ENCODE measurements at regions not wholly inside any gene's neighbourhood (a gene's known extent, or its start where the extent isn't known, plus 50 kb on each side); places are given as distances from the start of the nearest gene placed in this dataset.
"Not testable (repeated sequence)": the region's sequence is repeated elsewhere in the genome, so short reads cannot be mapped to it uniquely, and the experiment has no call there.

DNA sequence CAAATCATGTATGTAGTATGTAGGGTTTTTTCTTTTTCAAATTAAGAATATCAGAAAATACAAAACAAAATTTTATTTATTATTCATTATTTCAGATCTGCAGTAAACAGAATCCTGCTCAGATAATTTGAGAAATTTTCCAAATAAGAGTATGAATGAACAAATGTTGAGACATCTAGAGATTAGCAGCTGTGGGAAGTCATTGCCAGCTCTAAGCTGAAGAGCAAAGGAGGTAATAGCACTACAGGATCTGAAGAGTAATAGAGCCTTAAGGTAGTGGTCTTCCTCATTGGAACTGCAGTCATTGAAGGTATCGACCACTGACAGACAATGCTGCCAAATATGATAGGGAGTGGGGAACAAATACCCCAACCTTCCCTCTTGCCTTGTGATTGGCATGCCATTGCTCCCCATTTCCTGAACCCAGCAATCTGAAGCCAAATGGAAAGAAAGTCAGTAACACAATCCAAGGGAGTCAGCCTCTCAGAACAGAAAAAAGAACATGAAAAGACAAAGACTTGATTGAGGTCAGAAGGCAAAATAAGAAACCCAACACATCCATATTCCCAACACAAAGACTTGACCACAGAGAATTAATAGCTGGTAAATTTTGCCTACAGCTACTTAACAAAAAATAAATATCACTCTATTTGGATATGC, 963.4 kb upstream of the ADAMTS5 start:
- DNase-seq, result not testable (repeated sequence)

DNA sequence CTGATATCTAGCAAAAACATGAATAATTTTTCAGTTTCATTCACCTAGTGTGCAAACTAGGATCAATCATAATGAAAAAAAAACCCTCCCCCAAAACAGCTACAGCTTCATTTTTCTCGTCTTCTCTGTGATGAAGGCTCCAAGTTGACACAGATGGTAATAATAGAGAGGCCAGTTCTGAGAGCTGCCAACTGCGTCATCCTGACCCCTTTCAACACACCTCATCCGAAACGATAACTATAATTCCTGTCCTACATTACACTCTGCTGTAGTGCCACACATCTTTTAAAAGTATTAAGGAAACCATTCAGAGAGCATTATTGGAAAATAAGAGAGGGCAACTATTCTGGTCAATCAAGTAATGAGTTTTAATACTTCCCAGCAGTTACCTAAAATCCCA, 962.3 kb upstream of the ADAMTS5 start:
- not testable (repeated sequence) for DNase-seq

DNA sequence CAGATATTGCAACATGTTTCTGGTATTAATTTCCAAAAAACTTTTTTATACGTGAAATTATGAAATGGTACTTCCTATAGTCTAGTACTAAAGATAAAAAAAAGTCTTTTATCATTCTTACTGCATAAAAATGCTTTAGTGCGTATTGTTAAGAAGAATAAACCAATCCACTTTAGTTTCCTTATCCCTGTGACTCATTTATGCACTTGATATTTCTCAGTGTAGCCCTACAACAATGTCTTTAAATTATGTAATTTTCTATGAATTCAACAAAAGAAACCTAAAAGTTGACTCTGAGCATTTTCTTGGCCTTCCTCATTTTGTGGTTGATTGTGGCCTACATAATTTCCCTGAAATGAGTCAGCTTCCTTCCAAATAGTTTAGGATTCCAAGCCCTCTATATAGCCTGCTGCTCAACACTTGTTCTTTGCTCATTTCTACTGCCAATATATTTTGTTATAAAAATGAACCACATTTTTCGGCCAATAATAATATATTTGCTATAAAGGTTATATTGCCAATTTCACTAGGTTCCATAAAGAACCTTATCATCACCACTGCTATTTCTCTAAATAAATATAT, 961.7 kb upstream of the ADAMTS5 start:
- not testable (repeated sequence) for DNase-seq

DNA sequence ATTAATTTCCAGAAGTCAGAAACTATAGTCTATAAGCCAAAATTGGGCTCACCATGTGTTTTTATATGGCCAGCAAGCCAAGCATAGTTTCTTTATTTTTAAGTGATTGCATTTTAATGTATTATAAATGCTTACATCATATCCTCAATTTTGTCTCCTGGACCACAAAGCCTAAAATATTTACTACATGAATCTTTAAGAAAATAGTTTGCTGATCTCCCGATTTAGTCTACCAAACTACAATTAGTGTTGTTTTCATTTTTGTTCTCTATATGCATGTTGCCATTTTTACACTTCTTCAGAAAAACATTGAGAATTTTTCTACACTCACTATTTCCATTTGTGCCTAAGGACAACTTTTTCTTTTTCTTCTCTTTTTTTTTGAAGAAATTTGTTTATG, 954.5 kb upstream of the ADAMTS5 start:
- not testable (repeated sequence) for DNase-seq

DNA sequence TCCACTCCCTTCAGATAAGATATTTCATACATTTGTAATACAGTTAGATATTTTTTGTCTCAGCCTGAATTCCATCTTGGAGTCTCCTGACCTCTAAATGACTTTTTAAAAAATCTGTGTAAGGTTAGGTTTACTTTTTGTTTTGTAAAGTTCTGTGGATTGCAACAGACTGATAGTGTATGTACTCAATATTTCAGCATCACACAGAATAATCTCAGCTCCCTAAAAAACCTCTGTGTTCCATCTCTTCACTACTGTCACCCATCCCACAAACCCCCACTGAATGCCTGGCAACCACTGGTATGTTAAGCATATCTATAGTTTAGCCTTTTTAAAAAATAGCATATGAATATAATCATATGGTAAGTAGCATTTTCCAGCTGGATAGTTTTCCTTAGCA, 951.1 kb upstream of the ADAMTS5 start:
- not testable (repeated sequence) for DNase-seq

DNA sequence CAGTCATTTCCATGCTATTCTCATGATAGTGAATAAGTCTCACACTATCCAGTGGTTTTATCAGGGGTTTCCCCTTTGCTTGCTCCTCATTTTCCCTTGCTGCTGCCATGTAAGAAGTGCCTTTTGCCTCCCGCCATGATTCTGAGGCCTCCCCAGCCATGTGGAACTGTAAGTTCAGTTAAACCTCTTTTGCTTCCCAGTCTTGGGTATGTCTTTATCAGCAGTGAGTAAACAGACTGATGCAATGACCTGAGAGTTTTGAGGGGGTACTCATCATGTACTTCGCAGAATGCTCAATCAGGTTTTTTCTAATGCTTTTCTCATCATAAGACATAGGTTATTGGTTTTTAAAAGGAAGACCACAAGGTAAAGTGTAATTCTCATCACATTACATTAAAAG, 949.4 kb upstream of the ADAMTS5 start:
- DNase-seq, result not testable (repeated sequence)

DNA sequence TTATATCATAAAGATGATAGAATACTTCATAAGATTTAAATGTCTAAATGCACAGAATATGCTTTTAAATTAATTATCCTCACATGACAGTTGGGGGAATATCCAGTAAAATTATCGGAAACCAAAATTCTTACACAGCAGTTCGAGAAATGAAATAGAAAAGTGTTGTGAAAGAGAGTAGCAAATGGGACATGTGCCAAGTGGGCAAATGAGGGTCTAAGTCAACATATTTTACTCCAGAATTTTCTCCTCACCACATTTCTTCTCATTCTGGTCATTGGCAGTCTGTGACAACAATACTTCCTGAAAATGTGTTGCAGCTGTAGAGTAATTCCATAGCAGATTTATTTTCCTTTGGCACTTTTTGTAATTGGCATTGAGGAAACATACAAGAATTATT, 945.2 kb upstream of the ADAMTS5 start:
- not testable (repeated sequence) for DNase-seq

DNA sequence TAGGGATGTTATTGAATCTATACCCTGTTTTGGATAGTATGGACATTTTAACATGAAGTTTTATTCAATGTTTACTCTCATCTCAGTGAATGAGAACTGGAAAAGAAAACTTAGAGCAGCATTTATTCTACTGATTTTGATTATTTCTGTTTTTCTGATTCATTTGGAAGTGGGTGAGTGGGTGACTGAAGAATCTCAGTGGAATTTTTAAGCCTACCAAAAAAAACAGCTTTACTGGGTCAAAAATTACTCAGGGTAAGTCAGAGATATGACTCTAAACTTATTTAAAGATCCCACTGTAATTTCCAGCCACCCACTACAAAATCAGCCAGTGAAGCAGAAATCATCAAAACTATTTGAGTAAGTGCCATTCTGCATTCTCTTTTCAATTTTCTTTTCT, 942.6 kb upstream of the ADAMTS5 start:
- DNase-seq, result not testable (repeated sequence)

DNA sequence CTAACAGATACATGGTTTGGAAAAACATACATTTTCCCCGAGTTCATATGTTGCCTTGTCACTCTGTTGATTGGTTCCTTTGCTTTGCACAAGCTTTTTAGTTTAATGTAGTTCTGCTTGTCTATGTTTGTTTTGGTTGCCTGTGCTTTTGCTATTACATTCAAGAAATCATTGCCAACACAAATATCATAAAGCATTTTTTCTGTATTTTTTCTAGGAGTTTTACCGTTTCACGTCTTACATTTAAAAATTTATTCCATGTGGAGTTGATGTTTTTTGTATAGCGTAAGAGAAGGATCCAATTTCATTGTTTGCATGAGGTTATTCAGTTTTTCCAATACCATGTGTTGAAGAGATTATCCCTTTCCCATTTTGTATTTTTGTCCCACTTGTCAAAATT, 941.9 kb upstream of the ADAMTS5 start:
- not testable (repeated sequence) for DNase-seq

DNA sequence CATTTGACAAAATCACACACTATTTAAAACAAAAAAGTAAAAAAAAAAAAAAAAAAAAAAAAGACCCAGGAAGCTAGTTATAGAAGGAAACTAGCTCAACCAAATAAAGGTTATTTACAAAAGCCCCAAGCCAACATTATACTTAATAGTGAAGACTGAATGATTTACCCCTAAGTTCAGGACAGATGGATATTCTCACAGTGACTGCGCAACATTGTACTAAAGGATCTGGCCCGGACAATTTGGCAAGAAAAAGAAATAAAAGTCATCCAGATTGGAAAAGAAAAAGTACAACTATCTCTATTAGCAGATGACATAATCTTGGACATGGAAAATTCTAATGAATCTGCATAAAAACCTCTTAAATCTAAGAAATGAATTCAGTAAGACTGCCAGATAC, 936.0 kb upstream of the ADAMTS5 start:
- not testable (repeated sequence) for DNase-seq

DNA sequence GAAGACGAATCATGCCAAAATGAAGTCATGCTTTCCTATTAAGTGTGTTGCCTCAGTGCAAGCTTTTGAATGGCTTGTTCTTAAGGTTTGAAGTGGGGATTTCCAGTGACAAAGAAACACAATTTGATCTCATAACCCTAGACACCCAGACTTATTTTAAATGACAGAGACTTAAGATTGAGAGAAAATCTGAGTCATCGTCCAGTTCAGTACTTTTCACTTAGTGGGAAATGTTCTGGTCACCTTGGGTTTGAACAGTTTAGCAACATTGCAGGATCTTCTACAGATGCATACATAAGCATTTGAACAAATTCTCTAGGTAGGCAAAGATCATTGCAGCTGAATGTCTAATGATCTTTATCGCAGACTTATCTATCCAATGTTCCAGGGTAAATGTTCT, 926.7 kb upstream of the ADAMTS5 start:
- DNase-seq, result not testable (repeated sequence)

DNA sequence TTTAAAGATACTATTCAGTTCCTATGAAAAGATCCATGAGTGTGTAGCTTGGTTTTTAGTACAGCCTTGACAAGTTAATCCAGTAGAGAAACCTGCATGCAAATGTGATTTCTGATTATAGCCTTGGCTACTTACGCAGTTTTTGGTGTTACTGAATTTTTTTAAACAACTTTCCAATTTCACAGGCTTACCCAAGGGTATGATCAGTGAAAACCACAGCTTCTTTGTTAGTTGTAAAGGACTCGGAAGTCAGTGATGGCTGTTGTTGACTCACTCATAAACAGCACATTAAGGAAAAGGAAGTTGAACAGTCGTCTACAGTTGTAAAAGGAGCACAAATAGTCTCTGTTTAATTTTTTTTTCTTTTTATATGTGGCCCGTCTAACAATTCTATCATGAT, 924.6 kb upstream of the ADAMTS5 start:
- not testable (repeated sequence) for DNase-seq

DNA sequence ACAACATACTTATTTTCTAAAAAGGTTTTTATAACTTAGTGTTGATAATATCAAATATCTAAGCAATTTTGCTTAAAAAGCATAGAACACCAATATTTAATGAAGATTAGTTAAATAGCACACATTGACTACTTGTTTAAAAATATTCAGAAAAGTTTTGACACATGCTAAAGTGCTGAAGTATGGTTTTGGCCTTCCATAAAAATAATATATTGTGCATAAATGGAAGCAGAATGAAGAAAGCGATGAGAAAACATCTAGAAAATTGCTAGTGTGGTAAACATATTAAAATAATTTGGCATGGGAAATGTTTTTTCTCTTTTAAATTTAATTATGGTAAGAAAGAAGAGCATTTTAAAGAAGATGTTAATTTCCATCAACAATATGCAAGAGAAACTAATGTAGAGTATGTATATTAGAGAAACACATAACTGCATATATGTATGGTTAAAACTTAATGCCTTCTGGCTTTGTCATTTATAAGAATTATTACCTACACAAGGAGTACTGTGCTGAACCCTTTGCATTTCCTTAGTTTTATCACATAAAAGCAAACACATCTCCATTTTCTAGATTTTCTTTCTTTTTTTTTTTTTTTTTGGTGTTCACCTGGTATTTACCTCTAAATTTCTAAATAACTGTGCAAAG, 921.0 kb upstream of the ADAMTS5 start:
- not testable (repeated sequence) for DNase-seq

DNA sequence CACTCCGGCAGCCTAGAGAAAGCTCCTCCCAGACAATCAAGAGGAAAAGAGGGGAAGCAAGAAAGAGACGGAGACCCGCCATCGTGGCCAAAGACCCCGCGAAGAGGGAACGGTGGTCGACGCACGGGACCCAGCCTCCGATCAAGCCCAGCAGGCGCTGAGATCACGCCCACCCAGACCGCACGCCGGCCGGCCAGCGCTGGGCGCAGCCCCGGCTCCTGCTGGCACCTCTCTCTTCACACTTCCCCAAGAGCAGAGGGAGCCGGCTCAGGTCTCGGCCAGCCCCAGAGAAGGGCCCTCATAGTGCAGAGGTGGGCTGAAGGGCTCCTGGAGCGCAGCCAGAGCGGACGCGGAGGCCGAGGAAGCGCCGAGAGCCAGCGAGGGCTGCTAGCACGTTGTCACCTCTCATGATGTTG, 918.4 kb upstream of the ADAMTS5 start:
- DNase-seq, result no peak

DNA sequence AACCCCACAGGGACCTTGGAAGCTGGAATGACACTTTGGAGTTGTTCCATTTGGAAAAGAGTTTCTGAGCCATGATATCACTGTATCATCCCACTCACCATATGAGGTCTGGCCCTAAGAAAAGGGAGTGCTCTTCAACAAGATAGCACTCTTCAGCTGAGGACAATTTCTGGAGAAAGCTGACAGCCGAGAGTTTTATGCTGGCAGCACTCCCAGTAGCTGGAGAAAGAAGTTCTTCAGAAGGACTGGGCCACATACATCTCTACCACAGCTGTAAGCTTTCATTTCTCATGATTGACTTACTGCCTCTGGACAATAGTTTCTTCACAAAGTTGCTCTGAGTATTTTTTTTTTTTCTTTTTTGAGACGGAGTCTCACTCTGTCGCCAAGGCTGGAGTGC, 914.4 kb upstream of the ADAMTS5 start:
- not testable (repeated sequence) for DNase-seq

DNA sequence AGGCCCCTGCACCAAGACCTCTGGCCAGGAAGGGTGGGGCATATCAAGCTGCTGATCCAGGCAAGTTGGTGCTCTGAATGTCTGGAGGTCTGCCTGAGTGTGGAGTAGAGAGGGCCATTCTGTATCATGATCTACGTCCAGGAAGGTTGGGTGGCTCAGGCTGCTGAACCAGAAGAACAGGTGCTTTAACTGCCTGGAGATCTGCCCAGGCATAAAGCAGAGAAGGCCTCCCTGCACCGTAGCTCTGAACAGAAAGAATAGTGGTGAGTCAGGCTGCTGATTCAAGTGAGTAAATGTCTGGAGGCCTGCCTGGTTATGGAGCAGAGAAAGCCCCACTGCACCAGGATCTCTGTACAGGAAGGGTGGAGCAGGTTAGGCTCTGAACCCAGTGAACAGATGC, 905.5 kb upstream of the ADAMTS5 start:
- not testable (repeated sequence) for DNase-seq

DNA sequence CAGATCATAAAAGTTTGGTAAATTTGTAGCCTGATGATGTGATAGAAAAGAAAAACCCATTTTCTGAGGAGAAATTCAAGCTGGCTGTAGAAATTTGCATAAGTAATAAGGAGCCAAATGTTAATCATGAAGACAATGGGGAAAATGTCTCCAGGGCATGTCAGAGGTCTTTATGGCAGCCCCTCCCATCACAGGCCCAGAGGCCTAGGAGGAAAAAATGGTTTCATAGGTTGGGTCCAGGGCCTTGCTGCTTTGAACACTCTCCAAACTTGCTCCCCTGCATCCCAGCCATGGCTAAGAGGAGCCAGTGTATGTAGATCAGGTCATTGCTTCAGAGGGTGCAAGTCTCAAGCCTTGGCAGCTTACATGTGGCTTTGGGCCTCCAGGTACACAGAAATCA, 903.9 kb upstream of the ADAMTS5 start:
- not testable (repeated sequence) for DNase-seq

DNA sequence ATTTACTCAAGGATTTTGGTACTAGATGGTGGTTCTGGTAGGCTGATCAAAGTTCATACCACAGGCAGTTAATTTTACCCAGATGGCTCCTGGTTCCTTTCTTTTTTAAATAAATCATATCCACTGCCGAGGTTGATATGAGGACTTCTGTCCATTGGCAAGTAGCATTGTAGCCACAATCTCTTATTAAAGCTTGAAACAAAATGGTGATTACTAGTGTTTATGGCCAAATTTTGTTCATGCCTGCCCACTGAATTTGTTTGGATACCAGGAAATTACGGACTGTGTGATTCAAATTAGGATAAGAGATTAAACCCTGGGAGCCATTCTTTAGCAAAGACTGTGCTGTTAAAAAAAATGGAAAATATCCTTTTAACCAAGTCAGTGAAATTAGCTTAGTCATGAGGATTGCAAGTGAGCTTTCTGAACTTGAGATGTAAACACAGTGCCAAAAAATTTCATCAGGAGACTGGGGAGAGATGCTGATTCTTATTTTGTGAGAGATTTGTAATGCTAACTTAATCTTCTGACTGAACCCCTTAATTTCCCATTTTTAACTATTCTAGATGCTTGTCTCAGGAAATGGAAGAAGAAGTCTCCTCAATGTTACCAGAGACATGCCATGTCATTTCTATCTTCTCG, 893.5 kb upstream of the ADAMTS5 start:
- DNase-seq, result not testable (repeated sequence)

DNA sequence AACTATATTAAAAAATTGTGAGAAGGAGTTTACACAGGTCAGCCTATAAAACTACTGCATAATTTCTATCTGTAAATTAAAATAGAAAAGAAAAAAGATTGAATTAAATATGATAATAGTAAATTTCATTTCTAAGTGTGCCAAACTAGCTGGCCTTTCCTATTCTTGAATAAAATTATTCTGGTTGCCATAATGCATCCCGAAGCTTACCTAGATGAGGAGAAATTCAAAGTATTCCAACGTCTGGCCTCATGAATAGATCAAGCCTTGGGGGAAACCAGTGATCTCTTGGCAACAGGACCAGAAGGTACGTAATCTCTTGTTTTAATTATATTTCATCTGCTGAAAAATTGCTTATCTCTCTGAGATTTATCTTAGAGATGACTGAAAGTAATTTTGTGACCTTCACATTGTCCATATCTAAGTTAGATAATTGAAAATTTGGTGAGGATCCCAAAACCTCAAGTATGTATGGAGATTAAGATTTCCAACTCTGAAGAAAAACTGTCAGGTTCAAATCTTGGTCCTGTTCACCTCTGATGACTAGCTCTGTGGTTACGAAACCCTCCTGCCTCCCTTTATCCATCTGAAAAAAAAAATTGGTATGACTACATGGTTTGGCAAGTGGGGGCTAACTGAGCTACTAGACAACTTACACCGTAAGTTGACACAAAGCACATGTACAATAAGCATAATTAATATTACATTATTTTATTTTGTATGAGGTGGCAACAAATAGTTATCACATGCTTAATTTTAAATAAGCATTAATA, 891.4 kb upstream of the ADAMTS5 start:
- DNase-seq, result not testable (repeated sequence)

DNA sequence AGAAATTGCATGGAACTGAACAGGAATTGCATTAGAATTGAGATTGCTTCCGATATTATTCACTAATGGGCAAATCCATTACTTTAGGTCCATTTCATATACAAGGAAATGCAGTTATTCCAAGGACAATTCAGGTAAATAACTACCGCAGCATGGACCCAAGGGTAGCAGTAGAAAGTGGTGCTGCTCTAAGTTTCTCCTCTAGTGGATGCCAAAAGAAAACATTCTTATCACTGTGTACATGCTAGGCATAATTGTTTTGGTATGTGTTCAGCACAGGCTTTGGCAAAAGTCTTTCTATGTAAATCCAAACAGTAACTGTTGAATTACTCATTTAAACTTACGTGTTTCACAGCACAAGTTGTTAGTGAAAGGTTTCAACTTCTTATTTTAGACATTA, 890.1 kb upstream of the ADAMTS5 start:
- not testable (repeated sequence) for DNase-seq

DNA sequence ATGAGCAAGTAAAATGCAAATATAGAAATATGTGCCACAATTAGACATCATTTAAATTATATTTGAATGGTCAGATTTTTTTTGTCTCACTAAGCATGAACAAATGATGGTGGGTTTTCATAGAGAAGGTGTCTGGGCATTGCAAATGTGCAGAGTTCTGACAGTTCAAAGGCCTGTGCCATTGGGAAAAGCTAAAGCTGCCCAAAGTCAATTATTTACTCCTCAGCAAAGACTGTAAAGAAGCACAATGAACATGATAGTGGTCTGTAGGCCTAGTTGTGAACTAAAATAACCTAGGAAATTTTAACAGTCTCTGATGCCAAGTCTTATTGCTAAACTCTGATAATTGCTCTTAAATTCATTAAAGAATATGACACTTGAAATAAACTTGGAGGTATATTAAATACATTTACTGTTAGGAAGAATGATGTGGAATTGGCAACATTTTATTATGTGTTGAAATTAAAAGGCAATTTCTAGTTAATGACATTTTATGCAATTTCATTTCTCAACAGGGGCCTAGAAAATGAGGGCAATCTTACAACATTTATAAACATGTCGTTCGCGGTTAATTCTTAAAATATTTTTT, 874.3 kb upstream of the ADAMTS5 start:
- no peak for DNase-seq

DNA sequence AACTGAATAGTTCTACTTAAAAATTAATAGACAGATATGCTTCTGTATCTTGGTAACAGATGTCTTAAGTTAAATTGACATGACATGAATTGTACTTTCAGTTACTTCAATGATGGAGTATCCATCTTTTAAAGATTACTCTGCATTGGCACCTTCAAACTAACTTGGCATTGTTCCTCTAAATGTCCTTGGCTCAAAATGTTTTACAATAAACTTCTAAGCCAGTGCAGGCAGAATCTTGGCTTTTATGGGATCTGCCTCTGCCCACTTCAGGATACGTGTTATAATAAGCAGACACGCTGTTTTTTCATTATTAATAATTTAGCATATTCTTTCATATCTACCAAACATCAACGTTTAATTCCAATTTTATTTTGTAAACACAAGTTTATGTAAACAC, 873.4 kb upstream of the ADAMTS5 start:
- DNase-seq, result no peak

Measured in stimulated activated CD8-positive, alpha-beta memory T cell treated with anti-CD3 and anti-CD28 coated beads, Interleukin-4, amount 100 ng/mL, for 48 hours (primary cell).